Suppressor macrophage treated with lipopolysaccharide for 4 hours (primary cell): ENCODE measurements at regions not wholly inside any gene's neighbourhood (a gene's known extent, or its start where the extent isn't known, plus 50 kb on each side); places are given as distances from the start of the nearest gene placed in this dataset.
"Not testable (repeated sequence)": the region's sequence is repeated elsewhere in the genome, so short reads cannot be mapped to it uniquely, and the experiment has no call there.

Source experiments
- DNase-seq: peaks from one replicate; pipeline ENCODE4 v3.0.0-alpha.2; 2020

- DNase-seq: no peak
Measured at GRCh38 chr2:14996351-14997014, 364.0 kb downstream of the LRATD1 start.

GRCh38 chr2:14998546-14998945, 366.0 kb downstream of the LRATD1 start:
- no peak for DNase-seq

GRCh38 chr2:14999114-14999661, 366.7 kb downstream of the LRATD1 start:
- no peak for DNase-seq

GRCh38 chr2:15002519-15002918, 370.0 kb downstream of the LRATD1 start:
- DNase-seq: not testable (repeated sequence)

- DNase-seq: no peak
Measured at GRCh38 chr2:15006667-15007066, 374.1 kb downstream of the LRATD1 start.

- no peak for DNase-seq
Measured at GRCh38 chr2:15009681-15010080, 377.2 kb downstream of the LRATD1 start.

GRCh38 chr2:15010346-15010745, 377.8 kb downstream of the LRATD1 start:
- DNase-seq: no peak

GRCh38 chr2:15018814-15019213, 386.3 kb downstream of the LRATD1 start:
- DNase-seq: no peak

GRCh38 chr2:15023221-15023620, 390.7 kb downstream of the LRATD1 start:
- DNase-seq: no peak

- DNase-seq: no peak
Measured at GRCh38 chr2:15028406-15028805, 395.9 kb downstream of the LRATD1 start.

GRCh38 chr2:15031745-15032240, 399.3 kb downstream of the LRATD1 start:
- no peak for DNase-seq

- no peak for DNase-seq
Measured at GRCh38 chr2:15034246-15034645, 401.7 kb downstream of the LRATD1 start.

GRCh38 chr2:15034860-15035259, 402.3 kb downstream of the LRATD1 start:
- no peak for DNase-seq

- no peak for DNase-seq
Measured at GRCh38 chr2:15038366-15039364, 406.1 kb downstream of the LRATD1 start.

- DNase-seq: no peak
Measured at GRCh38 chr2:15040429-15041084, 408.0 kb downstream of the LRATD1 start.

- no peak for DNase-seq
Measured at GRCh38 chr2:15041429-15041837, 408.9 kb downstream of the LRATD1 start.

- no peak for DNase-seq
Measured at GRCh38 chr2:15042801-15043217, 410.3 kb downstream of the LRATD1 start.

- DNase-seq: no peak
Measured at GRCh38 chr2:15043336-15044058, 411.0 kb downstream of the LRATD1 start.

GRCh38 chr2:15045054-15045453, 412.5 kb downstream of the LRATD1 start:
- no peak for DNase-seq

GRCh38 chr2:15047184-15047583, 414.7 kb downstream of the LRATD1 start:
- DNase-seq: no peak

GRCh38 chr2:15048000-15048399, 415.5 kb downstream of the LRATD1 start:
- DNase-seq: no peak
